ENCODE measurements at regions not wholly inside any gene's neighbourhood (a gene's known extent, or its start where the extent isn't known, plus 50 kb on each side); places are given as distances from the start of the nearest gene placed in this dataset.

GRCh38 chrX:15150586-15150985 is 119.3 kb downstream of the ASB9 start:
- no peak for FAIRE-seq
- TF ChIP-seq CTCF (IDR thresholded peaks at IDR 0.05; ENCODE audit: insufficient read depth, missing control alignments): no peak
- DNase-seq (ENCODE audit: insufficient read length, low spot score): no peak

- FAIRE-seq: no peak
- no peak for DNase-seq (ENCODE audit: insufficient read length, low spot score)
- no peak for TF ChIP-seq CTCF (IDR thresholded peaks at IDR 0.05; ENCODE audit: insufficient read depth, missing control alignments)
Observed at GRCh38 chrX:15146515-15146914, 123.4 kb downstream of the ASB9 start.

- FAIRE-seq (no peak), DNase-seq (ENCODE audit: insufficient read length, low spot score) (no peak)
- no peak for TF ChIP-seq CTCF (IDR thresholded peaks at IDR 0.05; ENCODE audit: insufficient read depth, missing control alignments)
Observed at GRCh38 chrX:15143825-15144121, 126.1 kb downstream of the ASB9 start.

- peak; percentile 69 for TF ChIP-seq CTCF (IDR thresholded peaks at IDR 0.05; ENCODE audit: insufficient read depth, missing control alignments)
- no peak for DNase-seq (ENCODE audit: insufficient read length, low spot score)
- peak; percentile 81 for FAIRE-seq
Observed at GRCh38 chrX:15143050-15143824, 126.6 kb downstream of the ASB9 start.

GRCh38 chrX:15142084-15142715 is 127.7 kb downstream of the ASB9 start:
- no peak for FAIRE-seq
- no peak for DNase-seq (ENCODE audit: insufficient read length, low spot score)
- no peak for TF ChIP-seq CTCF (IDR thresholded peaks at IDR 0.05; ENCODE audit: insufficient read depth, missing control alignments)

- DNase-seq (ENCODE audit: insufficient read length, low spot score): no peak
- FAIRE-seq: no peak
- TF ChIP-seq CTCF (IDR thresholded peaks at IDR 0.05; ENCODE audit: insufficient read depth, missing control alignments): no peak
Observed at GRCh38 chrX:15136795-15137194, 133.1 kb downstream of the ASB9 start.

- DNase-seq (ENCODE audit: insufficient read length, low spot score) (no peak), FAIRE-seq (no peak)
- no peak for TF ChIP-seq CTCF (IDR thresholded peaks at IDR 0.05; ENCODE audit: insufficient read depth, missing control alignments)
Observed at GRCh38 chrX:15129412-15129811, 140.5 kb downstream of the ASB9 start.
